Right atrium auricular region (tissue), 2 donors: ENCODE measurements at regions not wholly inside any gene's neighbourhood (a gene's known extent, or its start where the extent isn't known, plus 50 kb on each side); places are given as distances from the start of the nearest gene placed in this dataset.

Experiments
- DNase-seq: peaks from one replicate; pipeline ENCODE4 v3.0.0-alpha.2; 2019; ENCODE audit warnings: low spot score
- H3K27ac ChIP-seq, 2 donors: fragments of 200-600 bp; sonication (generic); 1 replicate in 1 of 2; 2 replicates in 1 of 2; pipeline ENCODE4 v1.5.1; 2016 to 2019
- H3K27me3 ChIP-seq, 2 donors: fragments of 200-600 bp; sonication (generic); one replicate each; pipeline versions ENCODE4 v1.5.1 to v1.6.0; 2017 to 2019
- H3K36me3 ChIP-seq: fragments of 200-600 bp; sonication (generic); one replicate; pipeline ENCODE4 v1.5.1; 2016
- H3K4me1 ChIP-seq, 2 donors: fragments of 200-600 bp; sonication (generic); one replicate each; pipeline versions ENCODE4 v1.5.1 to v1.6.0; 2017 to 2019
- H3K4me3 ChIP-seq, 2 donors: fragments of 200-600 bp; sonication (generic); 1 replicate in 1 of 2; 2 replicates in 1 of 2; pipeline ENCODE4 v1.5.1; 2017 to 2019; ENCODE audit warnings: mild to moderate bottlenecking in 1 of 2, moderate library complexity in 1 of 2
- H3K9me3 ChIP-seq, 2 donors: fragments of 200-600 bp; sonication (generic); one replicate each; pipeline ENCODE4 v1.5.1; 2019
- CTCF ChIP-seq, 2 donors: fragments of 200-600 bp; sonication (generic); IDR thresholded peaks; one replicate each; pipeline ENCODE4 v1.5.1; 2019; ENCODE audit warnings: antibody characterized with exemption in 2 of 2

DNA sequence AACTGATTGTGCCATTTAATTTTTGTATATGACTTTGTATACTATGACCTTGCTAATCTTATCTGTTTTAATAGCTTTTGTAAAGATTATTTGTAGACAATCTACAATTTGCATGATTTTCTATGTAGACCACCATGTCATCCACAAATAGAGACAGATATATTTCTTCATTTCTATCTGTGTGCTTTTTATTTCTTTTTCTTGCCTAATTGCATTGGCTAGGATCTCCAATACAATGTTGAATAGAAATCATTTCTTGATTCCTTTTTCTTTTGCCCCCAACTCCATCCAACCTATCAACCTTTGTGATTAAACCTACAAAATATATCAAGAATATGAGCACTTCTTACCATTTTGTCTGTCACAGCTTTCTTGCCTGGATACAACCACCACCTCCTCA, 232.6 kb upstream of the POU3F1 start:
- Histone ChIP-seq H3K9me3 (peaks cover 0 to 24% of the 10 kb centered on the region in 2 donors), H3K36me3 (no peaks in the 10 kb centered on the region), H3K27me3 (no peaks in the 10 kb centered on the region), H3K4me3 (no peak overlapping the region), H3K27ac (no peak overlapping the region), H3K4me1 (no peaks in the 10 kb centered on the region)
- TF ChIP-seq CTCF (IDR thresholded peaks at IDR 0.05), result no peak
- DNase-seq, result no peak

- Histone ChIP-seq H3K36me3 (no peaks in the 10 kb centered on the region), H3K4me3 (no peak overlapping the region), H3K9me3 (peaks cover 0 to 24% of the 10 kb centered on the region in 2 donors), H3K27me3 (no peaks in the 10 kb centered on the region), H3K4me1 (no peaks in the 10 kb centered on the region), H3K27ac (no peak overlapping the region)
- no peak for DNase-seq
- no peak for TF ChIP-seq CTCF (IDR thresholded peaks at IDR 0.05)
These were observed 231.1 kb upstream of the POU3F1 start for GRCh38 chr1:38277646-38278045.

GRCh38 chr1:38275960-38276359, 229.4 kb upstream of the POU3F1 start:
- H3K4me3 ChIP-seq, result no peak overlapping the region
- no peak for DNase-seq
- H3K36me3 ChIP-seq, result no peaks in the 10 kb centered on the region
- TF ChIP-seq CTCF (IDR thresholded peaks at IDR 0.05), result no peak
- H3K4me1 ChIP-seq, result no peaks in the 10 kb centered on the region
- no peaks in the 10 kb centered on the region for H3K27me3 ChIP-seq
- no peak overlapping the region for H3K27ac ChIP-seq
- peaks cover 0 to 24% of the 10 kb centered on the region in 2 donors for H3K9me3 ChIP-seq

DNA sequence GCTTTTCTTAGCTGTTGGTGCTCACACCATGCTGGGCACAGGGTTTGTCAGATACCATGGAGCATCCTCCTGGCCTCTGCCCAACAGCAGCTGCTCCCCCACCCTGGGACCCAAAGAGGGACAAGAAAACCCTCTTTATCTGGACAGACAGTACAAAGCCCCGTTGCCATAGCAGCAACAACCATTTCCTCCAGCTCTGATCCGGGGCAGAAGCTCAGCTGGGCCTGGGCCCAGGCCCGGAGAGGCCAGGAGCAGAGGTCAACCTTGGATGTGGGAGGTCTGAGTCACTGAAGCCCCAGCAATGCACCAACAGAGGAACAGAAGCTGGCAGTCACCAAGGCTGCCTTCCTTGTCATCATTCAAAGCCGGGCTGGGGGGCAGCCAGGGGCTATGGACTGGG, 228.4 kb upstream of the POU3F1 start:
- no peak for DNase-seq
- H3K27me3 ChIP-seq, result no peaks in the 10 kb centered on the region
- no peaks in the 10 kb centered on the region for H3K4me1 ChIP-seq

GRCh38 chr1:38273196-38273804, 226.7 kb upstream of the POU3F1 start:
- no peak for DNase-seq
- no peaks in the 10 kb centered on the region for H3K27me3 ChIP-seq
- no peaks in the 10 kb centered on the region for H3K36me3 ChIP-seq
- H3K4me3 ChIP-seq, result no peak overlapping the region
- H3K27ac ChIP-seq, result no peak overlapping the region
- peaks cover 0 to 9% of the 10 kb centered on the region in 2 donors for H3K9me3 ChIP-seq
- TF ChIP-seq CTCF (IDR thresholded peaks at IDR 0.05), result no peak
- no peaks in the 10 kb centered on the region for H3K4me1 ChIP-seq

More for the DNA sequence above, 228.4 kb upstream of the POU3F1 start:
- Histone ChIP-seq H3K36me3 (no peaks in the 10 kb centered on the region), H3K4me3 (no peak overlapping the region), H3K9me3 (peaks cover 0 to 24% of the 10 kb centered on the region in 2 donors), H3K27ac (no peak overlapping the region)
- TF ChIP-seq CTCF (IDR thresholded peaks at IDR 0.05), result no peak

DNA sequence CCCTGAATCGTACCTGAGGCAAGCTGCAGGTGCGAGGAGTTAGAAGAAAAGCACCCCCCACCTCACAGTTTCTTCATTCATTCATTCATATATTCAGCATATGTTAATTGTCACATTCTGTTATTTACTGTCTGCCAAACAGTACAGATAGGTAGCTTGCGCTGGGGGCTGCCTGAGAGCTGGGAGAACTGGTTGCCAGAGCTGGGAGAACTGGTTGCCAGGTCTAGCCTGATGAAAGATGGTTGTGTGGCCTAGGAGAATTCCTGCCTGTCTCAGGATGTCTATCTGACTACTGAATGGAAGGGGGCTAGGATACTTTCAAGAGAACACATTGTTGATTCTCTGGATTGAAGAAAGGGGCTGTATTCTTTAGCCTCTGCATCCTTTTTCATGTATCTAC, 225.9 kb upstream of the POU3F1 start:
- TF ChIP-seq CTCF (IDR thresholded peaks at IDR 0.05), result no peak
- no peak overlapping the region for H3K27ac ChIP-seq
- no peaks in the 10 kb centered on the region for H3K4me1 ChIP-seq
- no peak for DNase-seq
- H3K4me3 ChIP-seq, result no peak overlapping the region
- H3K9me3 ChIP-seq, result peaks cover 0 to 4% of the 10 kb centered on the region in 2 donors
- H3K36me3 ChIP-seq, result no peaks in the 10 kb centered on the region
- H3K27me3 ChIP-seq, result no peaks in the 10 kb centered on the region
